Keratinocyte (primary cell): ENCODE measurements at regions not wholly inside any gene's neighbourhood (a gene's known extent, or its start where the extent isn't known, plus 50 kb on each side); places are given as distances from the start of the nearest gene placed in this dataset.

Source experiments
- DNase-seq: peaks from one replicate; pipeline ENCODE4 v3.0.0-alpha.2; 2011; ENCODE audit warnings: low read depth, missing footprints, low spot score
- FAIRE-seq: peaks from 2 replicates; lab custom pipeline; 2011; peaks lifted over from hg19 to GRCh38; lab: Jason Lieb, UNC
- H2AFZ ChIP-seq: 2 replicates; pipeline ENCODE4 v1.6.0; 2012; ENCODE audit warnings: low read length, control low read depth, inconsistent platforms; ENCODE audit not compliant: control insufficient read depth
- H3K27ac ChIP-seq: 2 replicates; pipeline ENCODE4 v1.5.1; 2011; ENCODE audit warnings: low read length; ENCODE audit not compliant: control insufficient read depth, insufficient read depth
- H3K27me3 ChIP-seq: 3 replicates; pipeline ENCODE4 v1.6.0; 2011; ENCODE audit warnings: low read length; ENCODE audit not compliant: control insufficient read depth, insufficient read depth; ENCODE audit errors: extremely low read depth
- H3K36me3 ChIP-seq, 2 experiments: 2 replicates in 1 of 2; 3 replicates in 1 of 2; pipeline ENCODE4 v1.5.1; 2011; ENCODE audit warnings: low read length in 2 of 2, mild to moderate bottlenecking in 1 of 2; ENCODE audit not compliant: control insufficient read depth in 2 of 2, insufficient read depth in 2 of 2; ENCODE audit errors: extremely low read depth in 1 of 2
- H3K4me1 ChIP-seq: 3 replicates; pipeline ENCODE4 v1.5.1; 2011; ENCODE audit warnings: low read length; ENCODE audit not compliant: control insufficient read depth, insufficient read depth; ENCODE audit errors: extremely low read depth
- H3K4me2 ChIP-seq: 3 replicates; pipeline ENCODE4 v1.6.0; 2011; ENCODE audit warnings: low read depth, low read length; ENCODE audit not compliant: control insufficient read depth, insufficient read depth; ENCODE audit errors: extremely low read depth
- H3K4me3 ChIP-seq, 3 experiments: fragments of 200-600 bp in 1 of 3; sonication (generic) in 1 of 3; 2 replicates in 2 of 3; 3 replicates in 1 of 3; pipeline ENCODE4 v1.5.1; 2011 to 2016; ENCODE audit warnings: low read length in 3 of 3, mild to moderate bottlenecking in 3 of 3, control low read depth in 2 of 3, inconsistent platforms in 1 of 3, low read depth in 1 of 3, mixed read lengths in 1 of 3, mixed run types in 1 of 3, moderate library complexity in 1 of 3; ENCODE audit not compliant: control insufficient read depth in 2 of 3, insufficient read depth in 2 of 3; ENCODE audit errors: extremely low read depth in 1 of 3
- H3K79me2 ChIP-seq: 2 replicates; pipeline ENCODE4 v1.6.0; 2012; ENCODE audit warnings: low read length; ENCODE audit not compliant: control insufficient read depth, insufficient read depth
- H3K9ac ChIP-seq: 3 replicates; pipeline ENCODE4 v1.6.0; 2011; ENCODE audit warnings: low read length; ENCODE audit not compliant: control insufficient read depth, insufficient read depth; ENCODE audit errors: extremely low read depth
- H3K9me1 ChIP-seq: 3 replicates; pipeline ENCODE4 v1.6.0; 2011; ENCODE audit warnings: low read length; ENCODE audit not compliant: control insufficient read depth, insufficient read depth; ENCODE audit errors: extremely low read depth
- H3K9me3 ChIP-seq: 2 replicates; pipeline ENCODE4 v1.5.1; 2012; ENCODE audit warnings: low read depth, low read length; ENCODE audit not compliant: control insufficient read depth
- H4K20me1 ChIP-seq: 3 replicates; pipeline ENCODE4 v1.6.0; 2011; ENCODE audit warnings: low read length; ENCODE audit not compliant: control insufficient read depth, insufficient read depth; ENCODE audit errors: extremely low read depth
- CTCF ChIP-seq, 3 experiments: IDR thresholded peaks in 1 of 3; conservative IDR thresholded peaks in 1 of 3; optimal IDR thresholded peaks in 1 of 3; 2 replicates in 2 of 3; 3 replicates in 1 of 3; pipeline versions ENCODE3 to v1.5.1; 2011; ENCODE audit warnings: low read length in 3 of 3, mild to moderate bottlenecking in 3 of 3, moderate library complexity in 2 of 3, control low read depth in 1 of 3, inconsistent platforms in 1 of 3; ENCODE audit not compliant: insufficient read depth in 2 of 3; ENCODE audit errors: extremely low read depth in 1 of 3
- EZH2 ChIP-seq: IDR thresholded peaks from one replicate; pipeline ENCODE4 v1.6.1; 2012; ENCODE audit warnings: inconsistent platforms, mild to moderate bottlenecking, low read length, moderate library complexity
- dilution Hi-C: fragments of 300-500 bp; cut with MboI; formaldehyde crosslinking; loops from one replicate; pipeline ENCODE4 v1.7.0; 2020; ENCODE audit warnings: low sequenced_read_pairs; ENCODE audit not compliant: extremely low pct_ligation_motif_present

GRCh38 chr12:115830633-115831032, 446.9 kb downstream of the MED13L start:
- no peak for DNase-seq
- H3K9ac ChIP-seq: no peak overlapping the region
- H3K9me1 ChIP-seq: no peaks in the 10 kb centered on the region
- no peaks in the 10 kb centered on the region for H3K9me3 ChIP-seq
- no peaks in the 10 kb centered on the region for H3K4me1 ChIP-seq
- H3K4me3 ChIP-seq: no peak overlapping the region
- no peak for FAIRE-seq
- H3K27ac ChIP-seq: no peak overlapping the region
- no peak overlapping the region for H2AFZ ChIP-seq
- H3K4me2 ChIP-seq: no peak overlapping the region
- no peaks in the 10 kb centered on the region for H4K20me1 ChIP-seq
- no peaks in the 10 kb centered on the region for H3K27me3 ChIP-seq
- H3K36me3 ChIP-seq: no peaks in the 10 kb centered on the region
- dilution Hi-C loops: no loop called here
- no peaks in the 10 kb centered on the region for H3K79me2 ChIP-seq
- TF ChIP-seq EZH2 (no peak), CTCF (optimal IDR thresholded peaks at IDR 0.05 in 1 of 3, IDR thresholded peaks at IDR 0.05 in 1 of 3, conservative IDR thresholded peaks at IDR 0.05 in 1 of 3; ENCODE audit: extremely low read depth in 1 of 3, insufficient read depth in 2 of 3, low read length in 3 of 3) (no peak)

- TF ChIP-seq EZH2: no peak
- Histone ChIP-seq H3K79me2 (no peaks in the 10 kb centered on the region), H3K4me1 (no peaks in the 10 kb centered on the region), H3K9ac (no peak overlapping the region), H3K4me3 (no peak overlapping the region), H2AFZ (no peak overlapping the region), H3K9me1 (no peaks in the 10 kb centered on the region), H3K36me3 (no peaks in the 10 kb centered on the region), H3K4me2 (no peak overlapping the region), H3K9me3 (no peaks in the 10 kb centered on the region), H3K27me3 (no peaks in the 10 kb centered on the region), H4K20me1 (no peaks in the 10 kb centered on the region), H3K27ac (no peak overlapping the region)
- FAIRE-seq (no peak), DNase-seq (no peak)
- dilution Hi-C loops: no loop called here
Measured at GRCh38 chr12:115830070-115830469, 447.4 kb downstream of the MED13L start.

- no peaks in the 10 kb centered on the region for H3K36me3 ChIP-seq
- FAIRE-seq (no peak), DNase-seq (no peak)
- H2AFZ ChIP-seq: no peak overlapping the region
- no peaks in the 10 kb centered on the region for H3K9me3 ChIP-seq
- H4K20me1 ChIP-seq: no peaks in the 10 kb centered on the region
- TF ChIP-seq CTCF (optimal IDR thresholded peaks at IDR 0.05 in 1 of 3, IDR thresholded peaks at IDR 0.05 in 1 of 3, conservative IDR thresholded peaks at IDR 0.05 in 1 of 3; ENCODE audit: extremely low read depth in 1 of 3, insufficient read depth in 2 of 3, low read length in 3 of 3): no peak
- no peak for TF ChIP-seq EZH2
- dilution Hi-C loops: no loop called here
- no peaks in the 10 kb centered on the region for H3K27me3 ChIP-seq
- H3K4me1 ChIP-seq: no peaks in the 10 kb centered on the region
- no peaks in the 10 kb centered on the region for H3K9me1 ChIP-seq
- no peaks in the 10 kb centered on the region for H3K79me2 ChIP-seq
- no peak overlapping the region for H3K27ac ChIP-seq
- no peak overlapping the region for H3K4me3 ChIP-seq
- H3K4me2 ChIP-seq: no peak overlapping the region
- H3K9ac ChIP-seq: no peak overlapping the region
Measured at GRCh38 chr12:115828168-115828567, 449.3 kb downstream of the MED13L start.
